ENCODE measurements at regions not wholly inside any gene's neighbourhood (a gene's known extent, or its start where the extent isn't known, plus 50 kb on each side); places are given as distances from the start of the nearest gene placed in this dataset.

- no peak for DNase-seq
Observed at GRCh38 chr5:152337484-152337883, 67.6 kb downstream of the NMUR2 start.

- DNase-seq: no peak
Observed at GRCh38 chr5:152335461-152335860, 69.6 kb downstream of the NMUR2 start.

DNA sequence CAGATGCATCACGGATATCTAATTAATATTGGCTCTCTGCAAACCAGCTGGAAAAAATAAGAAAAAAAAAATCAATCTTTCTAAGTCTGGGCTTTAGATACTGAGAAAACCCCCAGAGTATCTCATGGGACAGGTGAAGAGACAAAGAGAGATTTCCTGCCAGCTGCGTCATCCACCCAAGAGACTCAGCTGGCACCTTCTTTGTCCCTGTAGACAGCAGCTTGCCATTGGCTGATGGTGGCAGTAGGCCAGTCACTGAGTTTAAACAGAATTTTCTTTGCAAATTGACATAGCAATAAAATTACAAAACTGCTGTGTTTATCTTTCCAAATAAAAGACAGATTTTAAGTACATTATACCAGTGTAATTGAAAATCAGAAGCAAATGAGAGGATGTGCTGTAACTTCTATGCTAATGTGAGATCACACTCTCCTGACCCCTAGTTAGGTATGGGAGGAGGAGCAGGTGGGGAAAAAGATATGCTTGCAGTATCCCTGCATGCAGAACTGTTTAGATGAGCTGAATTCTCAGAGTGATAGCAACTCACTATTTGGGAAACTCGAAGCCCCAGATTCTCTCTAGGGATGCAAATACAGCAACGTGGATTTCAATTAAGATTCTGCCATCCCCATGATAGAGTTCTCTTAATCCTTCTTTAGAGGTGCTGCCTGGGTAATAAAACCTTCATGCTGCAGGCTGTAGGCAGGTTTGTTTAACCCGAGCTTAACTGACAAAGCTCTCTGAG is 72.2 kb downstream of the NMUR2 start:
- no peak for DNase-seq

DNA sequence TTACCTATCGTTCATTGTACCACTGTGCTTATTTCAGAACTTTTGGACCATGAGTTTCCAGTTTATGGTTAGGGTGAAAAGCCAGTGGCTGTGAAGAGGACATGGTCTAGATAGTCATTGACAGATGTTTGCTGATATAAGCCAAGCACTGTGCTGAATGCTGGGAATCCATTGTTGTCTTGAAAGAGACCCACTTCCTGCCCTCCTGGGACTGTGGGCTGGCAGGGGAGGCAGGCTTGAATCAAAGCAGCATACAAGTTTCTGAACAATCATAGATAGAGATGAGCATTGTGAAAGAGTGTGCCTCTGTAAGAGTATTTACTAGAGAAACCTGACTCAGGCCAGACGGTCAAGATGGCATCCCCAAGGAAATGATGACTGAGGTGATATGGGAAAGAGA is 73.4 kb downstream of the NMUR2 start:
- no peak for DNase-seq

DNA sequence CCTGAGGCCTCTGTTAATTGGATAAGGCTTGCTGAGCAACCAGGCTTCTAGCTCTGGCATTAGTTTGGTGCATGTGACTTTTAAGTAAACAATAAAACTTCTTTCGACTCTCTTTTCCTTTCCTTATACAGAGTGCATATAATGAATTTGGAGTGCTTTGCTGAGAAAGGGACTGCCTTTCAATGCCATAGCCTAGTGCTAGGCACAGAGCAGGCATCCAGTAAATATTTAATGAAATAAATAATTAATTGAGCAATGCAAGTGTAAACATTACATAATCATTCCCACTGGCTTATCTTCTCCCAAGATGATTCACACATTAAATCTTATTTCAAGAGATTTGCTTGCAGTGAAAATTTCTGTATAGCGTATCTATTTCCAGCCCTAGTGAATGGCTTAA is 74.1 kb downstream of the NMUR2 start:
- no peak for DNase-seq

DNA sequence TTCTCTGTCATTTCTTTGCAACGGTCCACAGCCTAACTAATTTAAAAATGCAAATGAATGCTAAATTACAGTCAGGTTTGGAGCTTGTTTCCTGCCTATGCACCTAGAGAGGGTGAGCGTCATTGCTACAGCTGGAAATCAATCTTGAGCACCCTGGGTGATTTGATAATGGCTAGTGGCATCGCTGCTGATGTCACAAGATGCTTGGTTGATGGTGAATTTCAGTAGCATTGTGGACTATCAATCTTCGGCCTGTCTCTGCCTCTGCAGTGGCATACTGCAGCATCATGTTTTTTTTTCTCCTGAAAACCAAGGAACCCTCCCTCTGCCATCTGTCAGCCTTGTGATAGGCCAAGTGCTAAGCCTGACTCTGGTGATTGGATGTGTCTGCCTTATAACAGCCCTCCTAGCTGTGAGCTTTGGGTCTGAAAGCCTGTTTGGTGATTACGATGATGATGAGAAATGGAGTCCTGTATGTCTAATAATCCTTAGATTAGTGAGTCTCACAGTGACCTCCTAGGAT is 75.3 kb downstream of the NMUR2 start:
- DNase-seq: no peak

- DNase-seq: no peak
Observed at GRCh38 chr5:152329207-152329606, 75.9 kb downstream of the NMUR2 start.

- DNase-seq: no peak
Observed at GRCh38 chr5:152315942-152316341, 89.1 kb downstream of the NMUR2 start.

DNA sequence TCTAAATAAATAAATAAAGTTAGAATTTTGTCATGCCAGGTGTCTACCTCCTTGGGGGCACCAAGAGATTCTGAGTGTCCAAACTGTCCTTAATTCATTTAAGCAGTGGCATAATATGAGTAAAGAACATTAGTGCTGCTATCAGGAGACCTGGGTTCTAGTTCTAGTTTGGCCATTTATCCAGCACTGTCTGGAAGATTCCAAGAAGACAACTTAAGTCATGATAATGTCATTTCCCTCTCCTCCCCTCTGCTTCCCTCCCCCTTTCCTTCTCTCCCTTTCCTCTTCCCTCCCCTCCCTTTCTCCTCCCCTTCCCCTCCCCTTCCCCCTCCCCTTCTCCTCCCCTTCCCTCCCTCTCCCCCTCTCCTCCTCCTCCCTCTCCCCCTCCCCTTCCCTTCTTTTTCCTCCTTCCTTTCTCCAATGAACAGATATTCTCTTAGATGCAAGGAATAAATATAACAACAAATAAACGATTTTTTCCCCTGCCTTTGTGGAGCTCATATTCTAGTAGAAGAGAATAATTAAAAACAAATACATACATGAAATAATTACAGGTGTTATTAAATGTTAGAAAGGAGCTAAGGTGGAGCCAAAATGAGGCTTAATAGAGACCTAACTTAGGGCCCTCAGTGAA is 90.8 kb downstream of the NMUR2 start:
- no peak for DNase-seq

DNA sequence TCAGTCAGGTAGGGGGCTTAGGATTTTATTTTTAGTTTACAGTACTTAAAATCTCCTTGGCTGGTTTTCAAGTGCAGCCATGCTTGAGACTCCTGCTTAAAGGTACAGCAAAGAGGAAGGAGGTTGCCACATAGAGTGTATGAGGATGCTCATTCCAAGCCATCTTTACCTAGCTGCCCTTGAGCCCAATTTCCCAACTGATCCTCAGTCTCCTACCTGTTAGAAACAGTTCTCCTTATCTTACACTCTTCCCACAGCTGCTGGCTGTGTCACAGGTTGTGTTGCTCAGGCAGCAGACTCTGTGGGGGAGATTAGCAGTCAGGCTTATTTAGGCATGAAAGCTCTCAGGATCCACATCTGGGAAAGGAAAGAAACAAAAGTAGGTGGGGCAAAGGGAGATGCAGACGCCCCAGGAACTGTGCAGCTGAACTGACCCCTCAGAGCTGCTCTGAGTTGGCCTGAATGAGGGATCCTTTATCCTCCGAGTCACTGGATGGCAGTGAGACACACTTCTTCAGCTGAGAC is 95.1 kb downstream of the NMUR2 start:
- no peak for DNase-seq

GRCh38 chr5:152306386-152306785 is 98.7 kb downstream of the NMUR2 start:
- DNase-seq: no peak

DNA sequence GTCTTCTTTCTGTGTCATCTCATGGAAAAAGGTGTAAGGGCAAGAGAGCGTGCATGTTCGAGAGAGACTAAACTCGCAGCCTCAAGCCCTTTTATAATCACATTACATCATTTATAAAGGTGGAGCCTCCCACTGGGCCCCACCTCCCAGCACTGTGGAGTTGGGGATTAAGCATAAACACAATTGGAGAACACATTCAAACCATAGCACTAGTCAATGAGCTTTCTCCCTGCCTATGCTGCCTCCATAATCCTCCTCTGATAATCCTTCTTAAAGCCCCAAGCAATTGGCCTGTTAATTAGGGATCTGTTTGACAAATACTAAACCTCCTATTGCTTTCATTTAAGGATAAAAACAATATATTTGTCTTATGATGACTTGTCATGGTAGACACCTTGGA is 99.6 kb downstream of the NMUR2 start:
- no peak for DNase-seq

- DNase-seq: no peak
Observed at GRCh38 chr5:152303841-152304240, 101.2 kb downstream of the NMUR2 start.

DNA sequence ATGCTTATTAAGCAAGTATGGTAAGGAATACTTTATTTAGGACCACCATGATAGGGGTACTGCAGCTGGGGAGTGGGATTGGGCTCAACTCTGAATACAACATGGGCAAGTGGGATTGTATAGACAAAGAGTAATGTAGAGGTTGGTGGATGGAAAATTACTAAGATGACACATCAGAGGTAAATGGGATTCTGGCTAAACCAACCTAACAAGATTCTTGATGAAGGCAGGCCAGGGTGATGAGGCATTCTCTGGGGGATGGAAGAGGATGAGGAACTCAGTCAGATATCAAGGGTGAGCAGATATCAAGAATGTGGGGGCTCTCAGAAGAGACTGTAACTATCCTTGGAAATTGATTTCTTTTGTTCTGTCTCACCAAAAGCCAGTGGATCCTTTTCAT is 107.2 kb downstream of the NMUR2 start:
- no peak for DNase-seq

DNA sequence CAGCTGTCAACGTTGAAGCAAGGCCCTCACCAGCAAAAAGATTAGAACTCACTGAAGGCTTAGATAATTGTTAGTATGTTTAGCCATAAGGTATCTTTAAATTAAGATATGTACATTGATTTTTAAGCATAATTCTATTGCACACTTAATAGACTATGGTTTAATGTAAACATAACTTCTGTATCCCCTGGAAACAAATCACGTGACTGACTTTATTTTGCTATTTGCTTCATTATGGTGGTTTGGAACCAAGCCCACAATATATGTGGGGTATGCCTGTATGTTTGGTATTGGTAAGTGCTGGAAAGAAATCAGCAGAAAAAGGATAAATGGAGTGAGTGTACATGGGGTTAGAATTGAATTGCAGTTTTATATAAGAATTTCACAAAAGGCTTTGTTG is 111.9 kb downstream of the NMUR2 start:
- no peak for DNase-seq

DNA sequence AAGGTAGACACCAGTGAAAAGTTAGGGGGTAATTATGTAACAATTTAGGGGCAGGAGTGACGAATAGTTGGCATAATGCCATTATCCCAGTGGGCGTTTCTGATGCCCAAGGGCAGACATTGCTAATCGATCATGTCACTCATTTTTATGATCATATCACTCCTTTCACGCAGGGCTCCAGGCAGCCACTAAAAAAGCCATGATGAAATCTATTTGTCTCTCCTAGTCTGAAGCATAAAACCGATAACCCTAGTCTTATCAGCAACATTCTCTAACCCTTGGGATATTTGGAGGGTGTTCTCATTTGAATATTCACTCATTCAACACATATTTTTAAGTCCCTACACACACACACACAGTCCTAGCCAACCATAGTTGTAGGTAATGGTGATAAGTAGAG is 114.9 kb downstream of the NMUR2 start:
- DNase-seq: no peak

DNA sequence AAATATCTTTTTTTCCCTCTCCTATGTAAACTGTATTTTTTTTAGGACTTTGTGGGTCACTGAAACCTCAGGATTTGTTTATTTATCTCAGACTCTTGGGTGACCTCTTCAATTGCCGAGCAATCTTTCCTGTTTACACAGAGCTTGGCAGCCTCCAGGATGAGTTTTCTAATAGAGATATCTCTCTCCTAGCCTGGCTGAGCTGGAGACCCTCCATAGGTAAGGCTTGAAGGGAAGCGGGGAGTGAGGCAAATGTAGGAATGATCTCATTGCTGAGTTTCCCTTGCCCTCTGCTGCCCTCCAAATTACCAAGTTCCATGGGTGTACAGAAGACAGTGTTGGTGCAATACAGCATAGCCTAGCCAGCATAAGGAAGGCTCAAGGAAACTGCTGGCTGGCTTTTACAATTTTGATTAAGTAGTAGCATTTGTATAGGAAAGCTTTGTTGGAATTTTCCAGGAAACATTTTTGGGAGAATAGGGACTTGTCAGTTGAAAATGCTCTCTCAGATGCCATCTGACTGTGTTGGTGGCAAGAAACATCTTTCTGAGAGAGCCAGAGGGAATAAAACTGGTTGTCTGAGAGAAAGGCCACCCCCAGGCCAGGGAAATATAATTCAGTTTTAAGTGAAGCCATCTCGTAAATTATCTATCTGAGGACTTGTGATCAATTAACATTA is 116.0 kb downstream of the NMUR2 start:
- DNase-seq: no peak

- no peak for DNase-seq
Observed at GRCh38 chr5:152288499-152288898, 116.6 kb downstream of the NMUR2 start.

GRCh38 chr5:152285764-152286163 is 119.3 kb downstream of the NMUR2 start:
- no peak for DNase-seq

DNA sequence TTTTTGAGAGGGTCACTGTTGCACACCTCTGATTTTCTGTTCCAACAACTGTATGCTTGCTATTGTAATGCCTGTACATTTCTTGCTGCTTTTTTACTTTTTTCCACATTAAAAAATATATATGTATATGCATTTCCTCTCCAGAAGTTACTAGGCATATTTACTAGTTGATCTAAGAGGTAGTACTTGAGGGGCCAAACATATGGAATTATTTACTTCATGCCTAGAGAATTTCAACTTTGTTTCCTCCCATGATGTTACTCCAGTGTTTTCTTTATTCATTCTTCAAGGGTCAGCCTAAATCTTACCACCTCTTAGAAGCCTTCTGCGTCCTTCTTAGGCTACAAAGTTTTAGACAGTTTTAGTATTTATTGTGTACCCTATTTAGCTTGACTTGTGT is 122.7 kb downstream of the NMUR2 start:
- DNase-seq: no peak

GRCh38 chr5:152277936-152278335 is 127.1 kb downstream of the NMUR2 start:
- DNase-seq: no peak

- DNase-seq: no peak
Observed at GRCh38 chr5:152274224-152274623, 130.9 kb downstream of the NMUR2 start.

DNA sequence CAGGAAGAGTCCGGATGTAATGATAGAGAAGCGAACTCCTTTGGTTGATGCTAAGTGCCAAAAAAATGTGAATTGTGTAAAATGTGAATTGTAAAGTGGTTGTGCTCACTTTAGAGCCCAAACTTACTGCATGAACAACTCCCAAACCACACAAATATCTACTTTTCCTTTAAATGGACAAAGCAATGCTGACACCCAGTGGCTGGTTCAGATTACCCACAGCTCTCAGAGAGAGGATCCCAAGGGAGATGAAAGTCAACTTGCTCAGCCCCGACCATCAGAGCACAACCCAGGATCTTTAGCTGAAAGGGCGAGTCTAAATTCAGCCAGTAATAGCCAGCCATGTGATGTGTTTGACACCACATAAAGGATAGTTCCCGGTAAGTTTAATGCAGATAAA is 133.7 kb downstream of the NMUR2 start:
- DNase-seq: no peak

DNA sequence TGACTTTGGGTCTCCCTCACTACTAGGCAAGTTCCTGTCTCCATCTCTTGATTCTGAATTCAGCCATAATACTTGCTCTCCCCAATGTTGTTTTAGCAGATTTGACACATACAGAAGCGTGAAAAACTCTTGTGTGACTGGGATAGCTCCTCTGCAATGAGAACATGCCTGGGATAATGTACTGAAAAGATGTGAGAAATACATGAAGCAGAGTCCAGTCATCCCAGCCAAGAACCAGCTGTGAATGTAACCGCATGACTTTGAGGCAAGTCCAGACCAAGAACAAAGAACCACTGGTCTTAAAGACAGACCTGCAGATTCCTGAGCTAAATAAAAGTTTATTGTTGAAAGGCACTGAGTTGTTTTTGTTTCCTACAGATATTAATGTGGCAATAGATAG is 135.0 kb downstream of the NMUR2 start:
- DNase-seq: no peak
